ENCODE measurements at regions not wholly inside any gene's neighbourhood (a gene's known extent, or its start where the extent isn't known, plus 50 kb on each side); places are given as distances from the start of the nearest gene placed in this dataset.
"Not testable (repeated sequence)": the region's sequence is repeated elsewhere in the genome, so short reads cannot be mapped to it uniquely, and the experiment has no call there.

- DNase-seq = no peak
Measured at GRCh38 chr12:18794000-18794399, 56.1 kb downstream of the CAPZA3 start.

GRCh38 chr12:18797604-18798003 lies 59.7 kb downstream of the CAPZA3 start:
- DNase-seq = no peak

- DNase-seq = no peak
Measured at GRCh38 chr12:18798535-18799361, 60.8 kb downstream of the CAPZA3 start.

- DNase-seq = no peak
Measured at GRCh38 chr12:18799561-18799960, 61.6 kb downstream of the CAPZA3 start.

GRCh38 chr12:18805516-18806248 lies 67.8 kb downstream of the CAPZA3 start:
- DNase-seq = no peak

GRCh38 chr12:18807714-18808113 lies 69.8 kb downstream of the CAPZA3 start:
- DNase-seq = no peak

- DNase-seq = no peak
Measured at GRCh38 chr12:18808221-18808620, 70.3 kb downstream of the CAPZA3 start.

GRCh38 chr12:18810537-18811253 lies 72.8 kb downstream of the CAPZA3 start:
- DNase-seq = no peak

GRCh38 chr12:18811273-18811672 lies 73.4 kb downstream of the CAPZA3 start:
- DNase-seq = no peak

- no peak for DNase-seq
Measured at GRCh38 chr12:18813753-18814152, 75.8 kb downstream of the CAPZA3 start.

- DNase-seq = no peak
Measured at GRCh38 chr12:18818579-18819268, 80.8 kb downstream of the CAPZA3 start.

GRCh38 chr12:18819484-18819883 lies 81.6 kb downstream of the CAPZA3 start:
- DNase-seq = no peak

GRCh38 chr12:18823461-18823860 lies 85.5 kb downstream of the CAPZA3 start:
- DNase-seq = no peak

- DNase-seq = no peak
Measured at GRCh38 chr12:18824287-18824686, 86.4 kb downstream of the CAPZA3 start.

GRCh38 chr12:18825138-18825537 lies 87.2 kb downstream of the CAPZA3 start:
- no peak for DNase-seq

GRCh38 chr12:18827913-18828312 lies 90.0 kb downstream of the CAPZA3 start:
- no peak for DNase-seq

GRCh38 chr12:18828483-18828882 lies 90.6 kb downstream of the CAPZA3 start:
- no peak for DNase-seq

- no peak for DNase-seq
Measured at GRCh38 chr12:18828987-18829386, 91.1 kb downstream of the CAPZA3 start.

GRCh38 chr12:18832932-18833331 lies 95.0 kb downstream of the CAPZA3 start:
- DNase-seq = not testable (repeated sequence)

- DNase-seq = peak; percentile 80
Measured at GRCh38 chr12:18837025-18837424, 99.1 kb downstream of the CAPZA3 start.

GRCh38 chr12:18837505-18837904 lies 99.6 kb downstream of the CAPZA3 start:
- DNase-seq = peak; percentile 18

- DNase-seq = not testable (repeated sequence)
Measured at GRCh38 chr12:18840997-18841396, 103.1 kb downstream of the CAPZA3 start.

GRCh38 chr12:18849080-18849479 lies 111.2 kb downstream of the CAPZA3 start:
- DNase-seq = no peak
